Endodermal cell (in vitro differentiated cells): ENCODE measurements at regions not wholly inside any gene's neighbourhood (a gene's known extent, or its start where the extent isn't known, plus 50 kb on each side); places are given as distances from the start of the nearest gene placed in this dataset.

Source experiments
- DNase-seq: peaks from one replicate; pipeline ENCODE4 v3.0.0-alpha.2; 2017
- H3K27ac ChIP-seq: 2 replicates; pipeline ENCODE4 v1.5.1; 2013; ENCODE audit warnings: mild to moderate bottlenecking, low read depth, low read length, moderate library complexity
- H3K27me3 ChIP-seq: 2 replicates; pipeline ENCODE4 v1.6.1; 2013; ENCODE audit warnings: mild to moderate bottlenecking, low read length, moderate library complexity; ENCODE audit not compliant: insufficient read depth, control insufficient read depth, poor library complexity, severe bottlenecking
- H3K36me3 ChIP-seq: 2 replicates; pipeline ENCODE4 v1.7.0; 2013; ENCODE audit warnings: mild to moderate bottlenecking, low read length, moderate library complexity; ENCODE audit not compliant: control insufficient read depth, insufficient read depth
- H3K4me1 ChIP-seq: one replicate; pipeline ENCODE4 v1.7.0; 2013; ENCODE audit warnings: low read length; ENCODE audit not compliant: control insufficient read depth, insufficient read depth
- H3K4me3 ChIP-seq: 2 replicates; pipeline ENCODE4 v1.5.1; 2013; ENCODE audit warnings: mild to moderate bottlenecking, low read length, moderate library complexity
- H3K9ac ChIP-seq: 2 replicates; pipeline ENCODE4 v1.6.1; 2013; ENCODE audit warnings: mild to moderate bottlenecking, low read length, moderate library complexity; ENCODE audit not compliant: poor library complexity, severe bottlenecking; ENCODE audit errors: extremely low read depth
- H3K9me3 ChIP-seq: 2 replicates; pipeline ENCODE4 v1.6.1; 2013; ENCODE audit warnings: mild to moderate bottlenecking, low read length, moderate library complexity; ENCODE audit not compliant: control insufficient read depth
- H3K27ac Mint-ChIP-seq: 2 replicates; pipeline ENCODE4 v1.8.0; 2020; ENCODE audit warnings: mixed read lengths
- H3K27me3 Mint-ChIP-seq: 2 replicates; pipeline ENCODE4 v1.8.0; 2021; ENCODE audit warnings: mild to moderate bottlenecking, mixed read lengths; ENCODE audit not compliant: insufficient read depth
- H3K36me3 Mint-ChIP-seq: 2 replicates; pipeline ENCODE4 v1.8.0; 2020; ENCODE audit warnings: low read depth, mixed read lengths
- H3K4me1 Mint-ChIP-seq: 2 replicates; pipeline ENCODE4 v1.8.0; 2020; ENCODE audit warnings: mixed read lengths
- H3K4me3 Mint-ChIP-seq: 2 replicates; pipeline ENCODE4 v1.8.0; 2020; ENCODE audit warnings: mild to moderate bottlenecking, moderate library complexity, mixed read lengths
- H3K9me3 Mint-ChIP-seq: 2 replicates; pipeline ENCODE4 v1.8.0; 2020; ENCODE audit warnings: mild to moderate bottlenecking, mixed read lengths
- CTCF ChIP-seq: fragments of 200-600 bp; sonication (generic); conservative IDR thresholded peaks from 2 replicates; pipeline ENCODE4 v1.5.0; 2021; ENCODE audit warnings: antibody characterized with exemption, mild to moderate bottlenecking
- WGBS, 2 experiments: methylation state at CpG; one replicate each; pipeline versions ENCODE4 v1.1.5 to v1.1.7; 2013; ENCODE audit warnings: missing lambda C conversion rate in 2 of 2, mixed read lengths in 1 of 2; ENCODE audit not compliant: insufficient coverage in 1 of 2, insufficient read length in 1 of 2; 5-methylcytosine and 5-hydroxymethylcytosine counted together

GRCh38 chr2:35298493-35298892 is 1057.1 kb upstream of the CRIM1 start:
- Mint-ChIP-seq H3K9me3 (no peaks in the 10 kb centered on the region), H3K4me1 (peaks cover 29% of the 10 kb centered on the region), H3K27me3 (no peaks in the 10 kb centered on the region), H3K27ac (no peak overlapping the region), H3K36me3 (no peaks in the 10 kb centered on the region), H3K4me3 (no peak overlapping the region)
- H3K9ac ChIP-seq = no peak overlapping the region
- no peaks in the 10 kb centered on the region for H3K9me3 ChIP-seq
- no peaks in the 10 kb centered on the region for H3K36me3 ChIP-seq
- TF ChIP-seq CTCF = no peak
- H3K4me3 ChIP-seq = no peak overlapping the region
- H3K4me1 ChIP-seq = peaks cover 6% of the 10 kb centered on the region
- no peak for DNase-seq
- H3K27ac ChIP-seq = no peak overlapping the region
- no peaks in the 10 kb centered on the region for H3K27me3 ChIP-seq
- WGBS, 2 experiments = 91 to 100% methylated on average over 3 to 4 of the region's 4 CpGs

- Histone ChIP-seq H3K27me3 (no peaks in the 10 kb centered on the region), H3K36me3 (no peaks in the 10 kb centered on the region), H3K9ac (no peak overlapping the region), H3K4me1 (peaks cover 12% of the 10 kb centered on the region), H3K9me3 (no peaks in the 10 kb centered on the region), H3K4me3 (no peak overlapping the region), H3K27ac (no peak overlapping the region)
- TF ChIP-seq CTCF = no peak
- Mint-ChIP-seq H3K4me3 (no peak overlapping the region), H3K27ac (no peak overlapping the region), H3K36me3 (no peaks in the 10 kb centered on the region), H3K9me3 (no peaks in the 10 kb centered on the region), H3K27me3 (no peaks in the 10 kb centered on the region), H3K4me1 (peaks cover 39% of the 10 kb centered on the region)
- DNase-seq = no peak
- WGBS, 2 experiments = 90 to 100% methylated on average over 3 to 4 of the region's 4 CpGs
Measured at GRCh38 chr2:35297403-35297802, 1058.2 kb upstream of the CRIM1 start.

DNA sequence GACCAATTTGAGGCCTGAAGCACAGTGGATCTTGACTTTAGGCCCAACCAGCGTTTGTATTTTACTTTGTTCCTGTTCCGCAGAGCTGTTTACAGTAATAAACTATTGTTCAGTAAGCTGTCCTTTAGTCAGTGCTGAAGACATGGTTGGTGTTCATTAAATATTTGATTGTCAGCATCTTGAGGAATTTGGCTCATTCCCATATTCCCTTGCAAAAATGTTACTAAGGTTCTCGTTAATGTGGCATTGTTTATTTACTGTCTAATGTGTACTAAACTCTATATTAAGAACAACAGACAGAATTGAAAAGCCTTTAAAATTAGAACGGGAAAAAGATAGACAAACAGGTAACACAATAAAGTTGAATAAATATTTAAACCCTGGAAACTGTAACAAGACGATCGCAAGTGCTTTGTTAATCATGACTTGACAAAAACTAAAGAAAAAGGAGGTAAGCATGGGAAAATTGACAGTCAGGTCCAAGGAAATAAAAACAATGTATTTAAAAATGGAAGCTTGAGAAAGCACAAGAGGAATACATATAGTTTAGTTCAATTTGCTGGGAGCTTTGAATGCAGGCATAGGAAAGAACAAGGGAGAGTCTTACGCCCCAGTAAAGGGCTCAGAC is 1060.8 kb upstream of the CRIM1 start:
- H3K27me3 ChIP-seq = no peaks in the 10 kb centered on the region
- Mint-ChIP-seq H3K9me3 (peaks cover 1% of the 10 kb centered on the region), H3K27me3 (peaks cover 2% of the 10 kb centered on the region), H3K27ac (no peak overlapping the region), H3K4me3 (no peak overlapping the region), H3K36me3 (no peaks in the 10 kb centered on the region), H3K4me1 (peaks cover 45% of the 10 kb centered on the region)
- no peaks in the 10 kb centered on the region for H3K36me3 ChIP-seq
- H3K9me3 ChIP-seq = peaks cover 8% of the 10 kb centered on the region
- H3K9ac ChIP-seq = no peak overlapping the region
- no peak overlapping the region for H3K27ac ChIP-seq
- WGBS, 2 experiments = 97% methylated on average over 5 to 6 of the region's 7 CpGs
- H3K4me1 ChIP-seq = peaks cover 6% of the 10 kb centered on the region
- H3K4me3 ChIP-seq = no peak overlapping the region
- TF ChIP-seq CTCF = no peak
- DNase-seq = no peak
